ENCODE measurements at regions not wholly inside any gene's neighbourhood (a gene's known extent, or its start where the extent isn't known, plus 50 kb on each side); places are given as distances from the start of the nearest gene placed in this dataset.
"Not testable (repeated sequence)": the region's sequence is repeated elsewhere in the genome, so short reads cannot be mapped to it uniquely, and the experiment has no call there.

DNA sequence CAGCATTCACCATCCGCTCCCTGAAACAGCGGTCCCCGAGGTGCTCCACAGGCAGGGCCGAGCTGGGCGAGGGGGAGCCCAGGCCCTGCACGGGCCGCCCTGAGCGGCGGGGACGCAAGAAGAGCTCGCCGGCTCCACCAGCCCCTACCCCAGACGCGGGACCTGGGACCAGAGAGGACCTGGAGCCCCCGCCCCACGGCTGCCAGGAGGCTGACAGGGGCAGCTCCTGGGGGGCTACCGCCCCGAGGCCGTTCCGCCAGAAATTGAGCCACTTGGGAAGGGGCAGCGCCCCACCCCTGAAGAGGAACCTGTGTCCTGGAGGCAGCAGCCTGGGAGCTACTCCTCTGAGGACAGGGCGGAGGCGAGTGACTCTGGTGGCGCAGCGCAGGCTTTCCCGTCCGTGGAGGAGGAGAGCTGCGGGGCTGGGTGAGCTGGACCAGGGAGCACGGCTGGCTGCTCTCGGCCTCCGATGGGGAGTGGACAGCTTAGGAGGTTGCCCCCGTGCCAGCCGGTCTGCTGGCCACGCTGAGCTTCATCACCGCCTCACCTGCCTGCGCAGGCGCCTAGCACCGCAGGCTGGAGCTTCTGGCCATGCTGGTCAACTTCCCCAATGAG, 529.1 kb upstream of the DEFB115 start:
- DNase-seq (ENCODE audit: extremely low read depth in 1 of 11, low read depth in 9 of 11, low spot score in 4 of 11): not testable (repeated sequence)
